GM23338 (cell line): ENCODE measurements at regions not wholly inside any gene's neighbourhood (a gene's known extent, or its start where the extent isn't known, plus 50 kb on each side); places are given as distances from the start of the nearest gene placed in this dataset.

Source experiments
- ATAC-seq: fragments of 200-7000 bp; cut with Tn5 transposase; 3 replicates; pipeline ENCODE4 v1.9.1; 2020
- DNase-seq: peaks from one replicate; pipeline ENCODE4 v3.0.0-alpha.2; 2015; ENCODE audit warnings: low spot score
- H2AFZ ChIP-seq: fragments of 200-600 bp; sonication (generic); 2 replicates; pipeline ENCODE4 v1.8.0; 2016; ENCODE audit warnings: antibody characterized with exemption, mild to moderate bottlenecking, moderate library complexity
- H3F3A ChIP-seq: fragments of 200-600 bp; sonication (generic); replicated peaks from 2 replicates; pipeline ENCODE4 v1.8.0; 2017; ENCODE audit warnings: antibody characterized with exemption, mixed run types, low read depth
- H3K27ac ChIP-seq: fragments of 200-600 bp; sonication (generic); 2 replicates; pipeline ENCODE4 v1.6.1; 2016; ENCODE audit warnings: low read depth
- H3K27me3 ChIP-seq: fragments of 200-600 bp; sonication (generic); 2 replicates; pipeline ENCODE4 v1.8.0; 2016; ENCODE audit warnings: mild to moderate bottlenecking, mixed run types, moderate library complexity; ENCODE audit not compliant: insufficient read depth
- H3K36me3 ChIP-seq: fragments of 200-600 bp; sonication (generic); 2 replicates; pipeline ENCODE4 v1.8.0; 2016; ENCODE audit warnings: mild to moderate bottlenecking; ENCODE audit not compliant: insufficient read depth
- H3K4me1 ChIP-seq: fragments of 200-600 bp; sonication (generic); 2 replicates; pipeline ENCODE4 v1.8.0; 2016; ENCODE audit warnings: mild to moderate bottlenecking, moderate library complexity; ENCODE audit not compliant: insufficient read depth
- H3K4me2 ChIP-seq: fragments of 200-600 bp; sonication (generic); 2 replicates; pipeline ENCODE4 v1.7.1; 2017; ENCODE audit warnings: mixed run types
- H3K4me3 ChIP-seq: fragments of 200-600 bp; sonication (generic); 2 replicates; pipeline ENCODE4 v1.6.1; 2016; ENCODE audit warnings: mixed run types
- H3K79me2 ChIP-seq: fragments of 200-600 bp; sonication (generic); replicated peaks from 2 replicates; pipeline ENCODE4 v1.8.0; 2017; ENCODE audit warnings: mild to moderate bottlenecking; ENCODE audit not compliant: insufficient read depth
- H3K9me2 ChIP-seq: fragments of 200-600 bp; sonication (generic); 2 replicates; pipeline ENCODE4 v1.8.0; 2017; ENCODE audit not compliant: insufficient read depth
- H4K20me1 ChIP-seq: fragments of 200-600 bp; sonication (generic); replicated peaks from 2 replicates; pipeline ENCODE4 v1.8.0; 2017; ENCODE audit warnings: mild to moderate bottlenecking; ENCODE audit not compliant: insufficient read depth
- H3K27ac Mint-ChIP-seq: 2 replicates; pipeline ENCODE4 v1.8.0; 2020; ENCODE audit warnings: inconsistent platforms, mild to moderate bottlenecking, moderate library complexity, mixed read lengths
- H3K27me3 Mint-ChIP-seq: 3 replicates; pipeline ENCODE4 v1.8.0; 2022; ENCODE audit warnings: low read depth, mild to moderate bottlenecking, moderate library complexity, mixed read lengths, inconsistent platforms; ENCODE audit not compliant: insufficient read depth, poor library complexity
- H3K36me3 Mint-ChIP-seq: 3 replicates; pipeline ENCODE4 v1.8.0; 2021; ENCODE audit warnings: low read depth, mild to moderate bottlenecking, inconsistent platforms, moderate library complexity, mixed read lengths
- H3K4me1 Mint-ChIP-seq: 3 replicates; pipeline ENCODE4 v1.8.0; 2020; ENCODE audit warnings: mild to moderate bottlenecking, inconsistent platforms, mixed read lengths
- H3K4me3 Mint-ChIP-seq: 3 replicates; pipeline ENCODE4 v1.8.0; 2021; ENCODE audit warnings: moderate library complexity, mild to moderate bottlenecking, inconsistent platforms, mixed read lengths
- H3K9me3 Mint-ChIP-seq: 3 replicates; pipeline ENCODE4 v1.8.0; 2020; ENCODE audit warnings: moderate library complexity, mild to moderate bottlenecking, inconsistent platforms, mixed read lengths
- CREB1 ChIP-seq: fragments of 250-450 bp; sonication (Bioruptor Pico); IDR thresholded peaks from 2 replicates; pipeline ENCODE4 v1.5.0; 2020; ENCODE audit warnings: low read depth, mild to moderate bottlenecking, moderate library complexity
- ETS1 ChIP-seq: IDR thresholded peaks from 2 replicates; pipeline ENCODE4 v1.6.1; 2016; ENCODE audit warnings: antibody characterized with exemption
- EZH2 ChIP-seq: fragments of 200-600 bp; sonication (generic); IDR thresholded peaks from one replicate; pipeline ENCODE4 v1.8.0; 2017; ENCODE audit warnings: antibody characterized with exemption, mild to moderate bottlenecking, low read depth; ENCODE audit not compliant: unreplicated experiment
- EZH2phosphoT487 ChIP-seq: fragments of 200-600 bp; sonication (generic); IDR thresholded peaks from one replicate; pipeline ENCODE4 v1.8.1; 2018; ENCODE audit warnings: antibody characterized with exemption; ENCODE audit not compliant: unreplicated experiment
- JUNB ChIP-seq: IDR thresholded peaks from one replicate; pipeline ENCODE4 v1.6.1; 2016; ENCODE audit warnings: antibody characterized with exemption; ENCODE audit not compliant: unreplicated experiment
- NANOG ChIP-seq: IDR thresholded peaks from 2 replicates; pipeline ENCODE4 v1.6.1; 2016; ENCODE audit warnings: antibody characterized with exemption, borderline replicate concordance
- POLR2AphosphoS5 ChIP-seq: IDR thresholded peaks from 2 replicates; pipeline ENCODE4 v1.6.1; 2016; ENCODE audit warnings: antibody characterized with exemption, low read depth
- STAT1 ChIP-seq: IDR thresholded peaks from one replicate; pipeline ENCODE4 v1.6.1; 2016; ENCODE audit warnings: antibody characterized with exemption; ENCODE audit not compliant: unreplicated experiment
- ZNF114 ChIP-seq: fragments of 250-450 bp; sonication (Bioruptor Pico); IDR thresholded peaks from 2 replicates; pipeline ENCODE4 v1.5.0; 2020; ENCODE audit warnings: mild to moderate bottlenecking, moderate library complexity
- ZNF331 ChIP-seq: fragments of 250-450 bp; sonication (Bioruptor Pico); IDR thresholded peaks from 2 replicates; pipeline ENCODE4 v1.5.0; 2020; ENCODE audit warnings: low read depth, mild to moderate bottlenecking, moderate library complexity
- ZNF462 ChIP-seq: fragments of 250-450 bp; sonication (Bioruptor Pico); IDR thresholded peaks from 2 replicates; pipeline ENCODE4 v1.5.0; 2020; ENCODE audit warnings: mild to moderate bottlenecking, moderate library complexity
- TF ChIP-seq, protein P1 (sequence below), 2 experiments: fragments of 200-600 bp in 1 of 2; sonication (generic) in 1 of 2; conservative IDR thresholded peaks; 2 replicates each; pipeline versions ENCODE4 v1.5.1 to v1.6.1; 2016 to 2017; ENCODE audit warnings: antibody characterized with exemption in 2 of 2, low read depth in 2 of 2, mild to moderate bottlenecking in 2 of 2, moderate library complexity in 1 of 2

DNA sequence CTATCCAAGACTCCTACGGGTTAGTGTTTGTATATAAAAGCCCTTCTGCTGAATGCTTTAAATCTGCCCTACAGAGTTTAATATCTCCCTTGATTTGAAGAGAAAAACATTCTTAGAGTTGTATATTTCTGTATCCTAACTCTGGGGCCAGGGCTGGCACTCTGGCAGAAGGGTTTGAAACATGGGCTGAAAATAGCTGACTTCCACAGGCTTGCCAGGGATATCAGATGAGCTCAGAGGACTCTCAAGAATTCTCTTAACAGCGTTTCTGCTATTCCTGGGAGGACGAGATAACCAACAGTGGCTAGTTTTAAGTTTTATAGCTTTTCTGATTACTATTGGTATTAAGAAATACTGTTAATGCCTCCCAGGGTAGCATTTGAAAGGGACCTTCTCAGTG lies 127.5 kb downstream of the LIG4 start (continued):
- no peak for TF ChIP-seq ETS1

DNA sequence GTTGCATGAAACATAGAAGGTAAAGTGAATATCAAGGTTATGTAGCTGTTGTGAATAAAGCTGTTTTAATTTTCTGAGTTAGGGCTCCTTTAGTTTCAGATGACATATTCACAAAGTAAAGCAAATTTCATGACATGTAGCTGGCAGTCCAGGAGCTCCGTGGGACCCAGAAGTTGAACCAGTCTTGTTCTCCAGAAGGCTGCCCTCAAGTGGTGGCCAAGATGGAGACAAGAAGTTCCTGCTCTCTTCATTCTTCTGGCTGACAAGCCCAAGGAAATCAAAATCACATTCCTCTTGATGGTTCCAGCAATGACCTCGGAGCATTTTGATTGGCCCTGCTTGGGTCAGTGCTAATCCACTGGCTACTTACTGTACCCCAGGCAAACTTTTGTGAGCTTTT lies 128.7 kb downstream of the LIG4 start:
- Mint-ChIP-seq H3K27me3 (no peaks in the 10 kb centered on the region), H3K9me3 (no peaks in the 10 kb centered on the region), H3K4me1 (peaks cover 13% of the 10 kb centered on the region; the same call in 2 of the 3 replicates), H3K27ac (no peak overlapping the region), H3K36me3 (no peaks in the 10 kb centered on the region), H3K4me3 (no peak overlapping the region)
- H3K27me3 ChIP-seq = no peaks in the 10 kb centered on the region
- no peaks in the 10 kb centered on the region for H3K36me3 ChIP-seq
- H3K9me2 ChIP-seq = no peaks in the 10 kb centered on the region; the same call in 1 of the 2 replicates
- H3K4me3 ChIP-seq = no peak overlapping the region
- ATAC-seq (peak; percentile 38; the same call in 1 of the 3 replicates), DNase-seq (peak; percentile 37)
- H3K79me2 ChIP-seq = no peaks in the 10 kb centered on the region
- H4K20me1 ChIP-seq = no peaks in the 10 kb centered on the region
- peaks cover 10% of the 10 kb centered on the region; the same call in 1 of the 2 replicates for H3K4me1 ChIP-seq
- H3K4me2 ChIP-seq = no peak overlapping the region
- no peak overlapping the region for H3K27ac ChIP-seq
- no peak overlapping the region for H2AFZ ChIP-seq
- no peaks in the 10 kb centered on the region for H3F3A ChIP-seq
- TF ChIP-seq ZNF462 (peak; percentile 92), ETS1 (no peak), NANOG (no peak), ZNF114 (no peak), STAT1 (no peak), POLR2AphosphoS5 (no peak), CREB1 (CRISPR knock-in tag) (no peak), ZNF331 (CRISPR knock-in tag) (no peak), EZH2phosphoT487 (no peak), JUNB (no peak), EZH2 (no peak)
- TF ChIP-seq, protein P1, sequence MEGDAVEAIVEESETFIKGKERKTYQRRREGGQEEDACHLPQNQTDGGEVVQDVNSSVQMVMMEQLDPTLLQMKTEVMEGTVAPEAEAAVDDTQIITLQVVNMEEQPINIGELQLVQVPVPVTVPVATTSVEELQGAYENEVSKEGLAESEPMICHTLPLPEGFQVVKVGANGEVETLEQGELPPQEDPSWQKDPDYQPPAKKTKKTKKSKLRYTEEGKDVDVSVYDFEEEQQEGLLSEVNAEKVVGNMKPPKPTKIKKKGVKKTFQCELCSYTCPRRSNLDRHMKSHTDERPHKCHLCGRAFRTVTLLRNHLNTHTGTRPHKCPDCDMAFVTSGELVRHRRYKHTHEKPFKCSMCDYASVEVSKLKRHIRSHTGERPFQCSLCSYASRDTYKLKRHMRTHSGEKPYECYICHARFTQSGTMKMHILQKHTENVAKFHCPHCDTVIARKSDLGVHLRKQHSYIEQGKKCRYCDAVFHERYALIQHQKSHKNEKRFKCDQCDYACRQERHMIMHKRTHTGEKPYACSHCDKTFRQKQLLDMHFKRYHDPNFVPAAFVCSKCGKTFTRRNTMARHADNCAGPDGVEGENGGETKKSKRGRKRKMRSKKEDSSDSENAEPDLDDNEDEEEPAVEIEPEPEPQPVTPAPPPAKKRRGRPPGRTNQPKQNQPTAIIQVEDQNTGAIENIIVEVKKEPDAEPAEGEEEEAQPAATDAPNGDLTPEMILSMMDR (conservative IDR thresholded peaks at IDR 0.05; ENCODE audit: low read depth in 2 of 2) = peak; percentile 36 to 62
